NCI-H748 (cell line): ENCODE measurements at regions not wholly inside any gene's neighbourhood (a gene's known extent, or its start where the extent isn't known, plus 50 kb on each side); places are given as distances from the start of the nearest gene placed in this dataset.

Experiments used
- DNase-seq: peaks from one replicate; lab custom pipeline; 2025; ENCODE audit not compliant: unreplicated experiment; lab: John Stamatoyannopoulos, UW

DNA sequence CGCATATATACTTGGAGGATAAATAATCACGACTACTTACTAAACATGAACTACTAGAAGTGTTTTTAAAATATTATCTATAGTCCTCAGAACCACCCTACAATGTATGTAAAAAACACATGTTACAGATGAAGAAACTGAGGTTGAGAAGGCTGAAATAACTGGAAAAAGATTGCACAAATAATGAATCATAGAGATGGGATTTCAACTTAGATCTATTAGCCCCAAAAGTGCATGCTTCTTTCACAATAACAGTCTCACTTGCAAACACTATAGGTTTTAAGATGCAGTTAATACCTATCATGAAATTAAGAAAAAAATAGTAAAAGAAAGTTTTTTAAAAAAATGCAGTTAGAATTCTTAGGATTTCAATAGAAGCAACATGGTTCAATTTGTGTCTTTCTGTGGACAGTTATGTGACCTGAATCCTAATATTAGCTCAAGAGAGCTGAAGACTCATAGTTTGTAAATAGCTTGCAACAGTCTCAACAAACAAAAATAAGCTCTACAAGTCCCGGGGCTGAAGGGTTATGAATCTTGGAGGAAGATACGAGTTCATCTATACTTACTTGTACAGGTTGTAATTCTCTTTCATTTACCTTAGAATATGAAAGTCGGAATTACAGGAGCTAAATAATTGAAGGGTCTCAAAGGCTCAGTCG lies 58.6 kb upstream of the NTPCR start:
- no peak for DNase-seq

DNA sequence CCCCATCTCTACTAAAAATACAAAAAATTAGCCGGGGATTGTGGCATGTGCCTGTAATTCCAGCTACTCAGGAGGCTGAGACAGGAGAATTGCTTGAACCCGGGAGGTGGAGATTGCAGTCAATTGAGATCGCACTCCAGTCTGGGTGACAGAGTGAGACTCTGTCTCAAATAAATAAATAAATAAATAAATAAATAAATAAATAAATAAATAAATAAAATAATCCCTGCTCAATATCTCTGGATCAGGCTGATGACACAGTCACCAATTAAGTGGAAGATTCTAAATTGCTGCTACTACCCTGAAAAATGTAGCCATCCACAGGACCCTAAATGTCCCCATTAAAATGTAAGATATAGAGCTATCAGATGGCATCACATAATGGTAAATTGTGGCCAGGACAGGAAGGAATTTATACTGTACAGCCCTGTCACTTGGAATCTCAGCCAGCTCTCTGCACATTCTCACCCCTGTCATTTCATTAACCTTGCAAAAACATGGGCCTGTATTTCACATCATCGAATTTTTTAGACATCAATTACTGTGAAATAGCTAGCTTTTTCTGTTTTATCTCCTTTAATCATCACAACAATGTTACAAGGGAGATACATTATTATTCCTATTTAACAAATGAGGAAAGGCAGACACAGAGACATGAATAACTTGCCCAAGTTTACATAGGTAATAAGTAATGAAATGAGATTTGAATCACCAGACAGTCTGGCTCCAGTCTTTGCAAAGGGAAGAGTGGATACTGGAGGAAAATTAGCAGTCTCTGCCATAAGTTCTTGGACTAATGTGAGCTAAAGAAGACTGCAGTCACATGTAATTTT lies 56.7 kb upstream of the NTPCR start:
- no peak for DNase-seq

DNA sequence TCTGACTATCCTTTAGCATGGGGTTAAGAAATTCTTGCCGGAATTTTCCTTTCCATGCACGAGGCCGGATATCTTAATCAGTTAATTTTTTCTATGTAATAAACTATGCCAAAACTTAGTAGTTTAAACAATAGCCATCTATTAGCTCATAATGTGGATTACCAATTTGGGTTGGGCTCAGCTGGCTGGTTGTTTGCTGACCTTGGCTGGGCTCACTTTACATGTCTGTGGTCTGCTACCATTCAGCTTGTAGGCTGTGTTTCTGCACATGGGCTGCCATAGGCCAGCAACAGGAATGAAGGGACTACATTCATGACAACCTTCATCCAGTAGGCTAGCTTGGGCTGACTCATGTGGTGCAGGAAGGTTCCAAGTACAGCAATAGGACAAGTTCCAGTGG lies 56.0 kb upstream of the NTPCR start:
- DNase-seq = no peak

- DNase-seq = no peak
These were observed 52.4 kb upstream of the NTPCR start for GRCh38 chr1:232897949-232898465.

GRCh38 chr1:232899268-232899667 lies 51.1 kb upstream of the NTPCR start:
- no peak for DNase-seq

GRCh38 chr1:232899839-232900238 lies 50.6 kb upstream of the NTPCR start:
- DNase-seq = no peak
